ENCODE measurements at regions not wholly inside any gene's neighbourhood (a gene's known extent, or its start where the extent isn't known, plus 50 kb on each side); places are given as distances from the start of the nearest gene placed in this dataset.

DNA sequence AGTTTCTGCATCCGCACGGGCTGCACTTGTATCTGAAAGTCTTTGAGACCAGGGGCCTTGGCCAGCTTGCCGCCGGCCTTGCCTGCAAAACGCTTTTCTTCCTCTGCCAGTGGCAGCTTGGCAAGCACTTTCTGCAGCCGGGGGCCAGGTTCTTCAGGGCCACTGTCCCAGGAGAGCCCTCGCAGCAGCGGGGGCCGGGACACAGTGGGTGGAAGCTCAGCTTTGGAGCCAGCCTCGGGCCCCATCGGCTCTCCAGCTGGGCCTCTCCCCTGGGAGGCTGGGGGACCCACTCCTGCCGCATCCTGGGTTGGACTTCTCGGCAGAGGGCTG, 57.5 kb upstream of the LYVE1 start:
- H3K4me3 ChIP-seq = no peak overlapping the region
- 60 to 89% methylated on average over 2 to 13 of the region's 13 CpGs for WGBS, 2 donors
- DNase-seq (peak in 1 of 2 donors; percentile 63), ATAC-seq (ENCODE audit: low FRiP score in 2 of 2) (no peak)
- H3K36me3 ChIP-seq = no peaks in the 10 kb centered on the region
- H3K9me3 ChIP-seq = no peaks in the 10 kb centered on the region
- H3K4me1 ChIP-seq = peaks cover 32 to 42% (median 34%) of the 10 kb centered on the region in 4 donors
- no peak for TF ChIP-seq EP300 (IDR thresholded peaks at IDR 0.05)
- TF ChIP-seq, protein P1, sequence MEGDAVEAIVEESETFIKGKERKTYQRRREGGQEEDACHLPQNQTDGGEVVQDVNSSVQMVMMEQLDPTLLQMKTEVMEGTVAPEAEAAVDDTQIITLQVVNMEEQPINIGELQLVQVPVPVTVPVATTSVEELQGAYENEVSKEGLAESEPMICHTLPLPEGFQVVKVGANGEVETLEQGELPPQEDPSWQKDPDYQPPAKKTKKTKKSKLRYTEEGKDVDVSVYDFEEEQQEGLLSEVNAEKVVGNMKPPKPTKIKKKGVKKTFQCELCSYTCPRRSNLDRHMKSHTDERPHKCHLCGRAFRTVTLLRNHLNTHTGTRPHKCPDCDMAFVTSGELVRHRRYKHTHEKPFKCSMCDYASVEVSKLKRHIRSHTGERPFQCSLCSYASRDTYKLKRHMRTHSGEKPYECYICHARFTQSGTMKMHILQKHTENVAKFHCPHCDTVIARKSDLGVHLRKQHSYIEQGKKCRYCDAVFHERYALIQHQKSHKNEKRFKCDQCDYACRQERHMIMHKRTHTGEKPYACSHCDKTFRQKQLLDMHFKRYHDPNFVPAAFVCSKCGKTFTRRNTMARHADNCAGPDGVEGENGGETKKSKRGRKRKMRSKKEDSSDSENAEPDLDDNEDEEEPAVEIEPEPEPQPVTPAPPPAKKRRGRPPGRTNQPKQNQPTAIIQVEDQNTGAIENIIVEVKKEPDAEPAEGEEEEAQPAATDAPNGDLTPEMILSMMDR (IDR thresholded peaks at IDR 0.05) = no peak
- TF ChIP-seq POLR2A (IDR thresholded peaks at IDR 0.05) = no peak
- TF ChIP-seq POLR2AphosphoS5 (IDR thresholded peaks at IDR 0.05) = no peak
- peak overlapping the region in 3 of 4 donors; percentile 13 to 81 (median 80) for H3K27ac ChIP-seq
- H3K27me3 ChIP-seq = no peaks in the 10 kb centered on the region

DNA sequence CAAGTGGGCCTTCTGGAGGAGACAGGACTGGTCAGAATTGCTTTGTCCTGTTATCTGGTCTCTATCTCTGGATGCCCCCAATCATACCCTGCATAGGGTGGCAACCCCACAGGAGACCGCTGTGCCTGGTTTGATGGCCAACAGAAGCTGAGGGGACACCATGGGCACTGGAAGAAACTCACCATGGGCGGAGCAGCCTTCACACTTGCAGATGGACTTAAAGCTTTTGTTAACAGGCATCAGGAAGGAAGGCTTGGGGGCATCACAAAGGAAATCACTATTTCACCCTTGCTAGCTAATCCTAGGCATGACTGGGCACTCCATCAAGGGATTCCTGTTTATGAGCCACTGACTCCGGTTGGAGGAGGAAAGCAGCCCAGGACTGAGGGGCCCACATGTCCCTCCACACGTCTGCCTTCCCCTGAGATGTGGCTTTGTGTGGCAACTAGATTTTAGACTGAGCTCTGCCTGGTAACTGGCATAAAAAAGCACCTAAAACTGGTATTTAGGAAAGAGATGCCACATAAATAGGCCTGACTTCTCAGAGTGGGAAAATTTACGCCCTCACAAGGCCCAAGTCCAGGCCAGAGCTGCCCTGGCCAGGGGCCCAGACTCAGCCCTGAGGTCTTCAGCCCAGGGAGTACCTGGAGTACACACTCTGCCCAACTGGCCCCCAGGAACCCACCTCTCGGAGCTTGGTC, 57.0 kb upstream of the LYVE1 start:
- H3K36me3 ChIP-seq = no peaks in the 10 kb centered on the region
- 72 to 86% methylated on average over 2 to 6 of the region's 6 CpGs for WGBS, 2 donors
- peak overlapping the region in 3 of 4 donors; percentile 65 to 81 (median 80) for H3K27ac ChIP-seq
- ATAC-seq (ENCODE audit: low FRiP score in 2 of 2) (no peak), DNase-seq (no peak)
- no peaks in the 10 kb centered on the region for H3K9me3 ChIP-seq
- H3K4me3 ChIP-seq = no peak overlapping the region
- peaks cover 32 to 42% (median 34%) of the 10 kb centered on the region in 4 donors for H3K4me1 ChIP-seq
- TF ChIP-seq POLR2A (IDR thresholded peaks at IDR 0.05) (no peak), EP300 (IDR thresholded peaks at IDR 0.05) (no peak), POLR2AphosphoS5 (IDR thresholded peaks at IDR 0.05) (no peak)
- TF ChIP-seq, protein P1 (IDR thresholded peaks at IDR 0.05) = no peak
- H3K27me3 ChIP-seq = no peaks in the 10 kb centered on the region

DNA sequence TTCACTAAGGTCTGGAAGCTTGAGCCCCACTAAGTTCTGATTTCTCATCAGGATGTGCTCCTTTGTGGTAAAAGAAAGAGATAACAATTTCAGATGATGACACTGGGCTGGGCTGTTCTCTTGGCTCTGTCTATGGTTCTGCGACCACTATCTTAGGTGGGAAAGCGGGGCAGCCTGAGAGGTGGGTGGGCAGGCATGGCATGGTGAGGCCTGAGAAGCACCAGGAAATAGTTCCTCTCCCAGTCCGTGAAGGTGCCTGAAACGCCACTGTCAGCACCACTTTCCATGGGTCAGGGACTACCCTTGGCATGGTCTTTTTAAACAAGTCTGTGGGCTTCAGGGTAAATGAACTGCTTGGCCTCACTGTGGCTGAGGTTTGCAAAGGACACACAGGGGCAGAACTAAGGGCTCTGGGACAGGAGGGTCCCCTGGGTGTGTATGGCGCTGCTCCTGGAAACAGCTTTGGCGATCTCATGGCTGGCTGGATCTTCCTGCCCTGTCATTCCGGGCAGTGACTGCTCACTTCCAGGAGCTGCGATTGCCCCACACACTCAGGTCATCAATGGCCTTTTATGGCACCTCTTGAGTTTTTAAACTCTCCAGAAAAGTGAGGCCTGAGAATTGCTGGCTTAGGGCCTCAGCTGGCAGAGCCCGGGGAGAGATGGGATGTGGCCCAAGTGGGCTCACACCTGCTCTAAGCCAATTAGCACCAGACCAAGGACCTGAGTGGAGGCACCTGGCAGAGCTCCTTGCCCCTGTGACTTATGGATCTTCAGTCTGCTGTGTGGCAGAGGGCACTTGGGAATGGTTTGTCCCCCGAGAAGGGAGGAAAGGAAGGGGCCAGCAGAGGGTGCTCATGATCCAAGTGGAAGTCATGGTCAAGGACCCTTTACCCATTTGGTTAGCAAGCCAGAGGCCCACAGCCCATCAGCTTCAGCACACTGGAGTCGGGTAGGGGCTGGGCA, 55.6 kb upstream of the LYVE1 start:
- H3K4me1 ChIP-seq = peaks cover 32 to 42% (median 36%) of the 10 kb centered on the region in 4 donors
- ATAC-seq (ENCODE audit: low FRiP score in 2 of 2) (peak; percentile 56 to 77), DNase-seq (peak in 1 of 2 donors; percentile 88)
- H3K4me3 ChIP-seq = no peak overlapping the region
- H3K27me3 ChIP-seq = no peaks in the 10 kb centered on the region
- H3K9me3 ChIP-seq = no peaks in the 10 kb centered on the region
- peak overlapping the region; percentile 65 to 81 (median 80) for H3K27ac ChIP-seq
- no peaks in the 10 kb centered on the region for H3K36me3 ChIP-seq
- peak; percentile 41 to 69 for TF ChIP-seq POLR2AphosphoS5 (IDR thresholded peaks at IDR 0.05)
- TF ChIP-seq POLR2A (IDR thresholded peaks at IDR 0.05) = peak in 1 of 4 donors; percentile 38
- TF ChIP-seq, protein P1 (IDR thresholded peaks at IDR 0.05) = peak; percentile 25 to 66 (median 50)
- peak in 2 of 4 donors; percentile 77 to 85 for TF ChIP-seq EP300 (IDR thresholded peaks at IDR 0.05)
- WGBS, 2 donors = 46 to 61% methylated on average over 10 to 11 of the region's 11 CpGs

DNA sequence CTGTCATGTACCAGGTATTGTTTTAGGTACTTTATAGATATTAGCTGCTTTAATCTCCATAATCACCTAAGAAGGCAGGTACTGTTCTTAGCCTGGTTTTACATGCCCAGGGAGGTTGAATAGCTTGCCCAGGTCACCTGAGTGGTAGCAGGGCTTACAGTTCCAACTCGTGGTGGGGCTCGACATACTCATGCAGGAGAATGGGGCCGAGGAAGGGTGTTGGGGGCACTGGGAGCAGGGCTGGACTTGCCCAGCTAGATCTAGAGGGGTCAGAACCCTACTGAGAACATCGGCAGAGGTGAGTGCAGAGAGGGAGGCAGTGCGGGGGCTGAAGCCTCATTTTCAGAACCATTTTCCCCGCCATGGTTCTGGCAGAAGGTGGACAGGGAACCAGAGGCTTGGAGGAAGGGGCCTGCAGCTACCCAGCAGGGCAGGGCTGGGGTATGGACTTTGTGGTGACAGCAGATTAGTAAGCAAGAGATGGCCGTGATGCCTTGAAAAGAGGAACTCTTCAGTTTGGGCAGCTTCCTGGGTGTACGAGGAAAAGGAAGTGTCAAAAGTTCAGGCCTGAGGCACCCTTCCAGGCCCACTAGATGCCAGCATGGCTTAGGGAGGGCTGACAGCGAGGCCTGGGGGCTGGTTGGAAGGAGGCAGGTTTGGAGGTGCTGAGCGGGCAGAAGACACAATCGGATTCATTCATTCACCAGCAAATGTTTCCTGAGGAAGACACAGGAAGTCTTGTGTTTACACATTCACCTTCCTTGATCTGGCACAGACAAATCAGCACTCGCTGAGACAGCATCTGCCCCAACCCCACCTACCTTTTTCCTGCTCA, 54.7 kb upstream of the LYVE1 start:
- WGBS, 2 donors = 66 to 69% methylated on average over 9 to 12 of the region's 12 CpGs
- DNase-seq (peak in 1 of 2 donors; percentile 77), ATAC-seq (ENCODE audit: low FRiP score in 2 of 2) (peak; percentile 29 to 82)
- Histone ChIP-seq H3K36me3 (no peaks in the 10 kb centered on the region), H3K27ac (peak overlapping the region; percentile 65 to 81 (median 80)), H3K4me3 (no peak overlapping the region), H3K4me1 (peaks cover 39 to 48% (median 42%) of the 10 kb centered on the region in 4 donors), H3K9me3 (no peaks in the 10 kb centered on the region), H3K27me3 (no peaks in the 10 kb centered on the region)
- TF ChIP-seq POLR2AphosphoS5 (IDR thresholded peaks at IDR 0.05) (peak in 1 of 2 donors; percentile 30), EP300 (IDR thresholded peaks at IDR 0.05) (no peak), POLR2A (IDR thresholded peaks at IDR 0.05) (no peak)
- TF ChIP-seq, protein P1 (IDR thresholded peaks at IDR 0.05) = no peak
